ENCODE measurements at regions not wholly inside any gene's neighbourhood (a gene's known extent, or its start where the extent isn't known, plus 50 kb on each side); places are given as distances from the start of the nearest gene placed in this dataset.

DNA sequence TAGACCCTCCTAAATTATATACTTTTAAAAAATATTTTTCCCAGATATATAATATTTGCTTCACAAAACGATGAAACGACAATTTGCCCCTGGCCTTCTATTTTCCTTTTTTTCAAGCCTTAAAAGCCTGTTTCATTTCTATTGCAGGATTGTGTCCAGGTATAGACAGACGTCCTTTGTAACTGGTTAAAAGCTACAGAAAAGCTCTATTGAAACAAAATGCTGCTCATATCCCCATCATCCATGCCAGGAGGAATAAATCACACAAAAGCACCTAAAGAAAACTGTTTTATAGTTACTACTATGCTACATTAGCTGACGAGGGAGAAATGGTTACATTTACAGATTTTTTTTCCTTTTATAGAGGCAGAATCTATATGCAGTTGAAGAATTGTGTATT, 765.1 kb downstream of the DIAPH3 start:
- Histone ChIP-seq H3K79me2 (replicated peaks; ENCODE audit: insufficient read depth, low read length) (no peaks in the 10 kb centered on the region), H3K4me3 (ENCODE audit: low read length) (no peak overlapping the region), H3K9ac (ENCODE audit: low read length) (no peak overlapping the region), H3K27ac (ENCODE audit: low read length) (no peak overlapping the region), H2AFZ (ENCODE audit: low read depth, low read length) (no peak overlapping the region), H3K9me3 (ENCODE audit: low read length) (no peaks in the 10 kb centered on the region), H3F3A (ENCODE audit: insufficient read depth, low read length, poor library complexity, severe bottlenecking) (no peaks in the 10 kb centered on the region), H3K9me2 (ENCODE audit: insufficient read depth, low read length) (no peaks in the 10 kb centered on the region), H4K20me1 (ENCODE audit: insufficient read depth) (no peaks in the 10 kb centered on the region), H3K36me3 (ENCODE audit: insufficient read depth, low read length) (no peaks in the 10 kb centered on the region), H3K4me2 (ENCODE audit: low read length) (no peak overlapping the region), H3K27me3 (ENCODE audit: insufficient read depth, low read depth, low read length) (no peaks in the 10 kb centered on the region)
- TF ChIP-seq EP300 (conservative IDR thresholded peaks at IDR 0.05; ENCODE audit: poor library complexity, severe bottlenecking) = no peak
- TF ChIP-seq, protein P1, sequence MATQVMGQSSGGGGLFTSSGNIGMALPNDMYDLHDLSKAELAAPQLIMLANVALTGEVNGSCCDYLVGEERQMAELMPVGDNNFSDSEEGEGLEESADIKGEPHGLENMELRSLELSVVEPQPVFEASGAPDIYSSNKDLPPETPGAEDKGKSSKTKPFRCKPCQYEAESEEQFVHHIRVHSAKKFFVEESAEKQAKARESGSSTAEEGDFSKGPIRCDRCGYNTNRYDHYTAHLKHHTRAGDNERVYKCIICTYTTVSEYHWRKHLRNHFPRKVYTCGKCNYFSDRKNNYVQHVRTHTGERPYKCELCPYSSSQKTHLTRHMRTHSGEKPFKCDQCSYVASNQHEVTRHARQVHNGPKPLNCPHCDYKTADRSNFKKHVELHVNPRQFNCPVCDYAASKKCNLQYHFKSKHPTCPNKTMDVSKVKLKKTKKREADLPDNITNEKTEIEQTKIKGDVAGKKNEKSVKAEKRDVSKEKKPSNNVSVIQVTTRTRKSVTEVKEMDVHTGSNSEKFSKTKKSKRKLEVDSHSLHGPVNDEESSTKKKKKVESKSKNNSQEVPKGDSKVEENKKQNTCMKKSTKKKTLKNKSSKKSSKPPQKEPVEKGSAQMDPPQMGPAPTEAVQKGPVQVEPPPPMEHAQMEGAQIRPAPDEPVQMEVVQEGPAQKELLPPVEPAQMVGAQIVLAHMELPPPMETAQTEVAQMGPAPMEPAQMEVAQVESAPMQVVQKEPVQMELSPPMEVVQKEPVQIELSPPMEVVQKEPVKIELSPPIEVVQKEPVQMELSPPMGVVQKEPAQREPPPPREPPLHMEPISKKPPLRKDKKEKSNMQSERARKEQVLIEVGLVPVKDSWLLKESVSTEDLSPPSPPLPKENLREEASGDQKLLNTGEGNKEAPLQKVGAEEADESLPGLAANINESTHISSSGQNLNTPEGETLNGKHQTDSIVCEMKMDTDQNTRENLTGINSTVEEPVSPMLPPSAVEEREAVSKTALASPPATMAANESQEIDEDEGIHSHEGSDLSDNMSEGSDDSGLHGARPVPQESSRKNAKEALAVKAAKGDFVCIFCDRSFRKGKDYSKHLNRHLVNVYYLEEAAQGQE (IDR thresholded peaks at IDR 0.05; ENCODE audit: borderline replicate concordance) = no peak
- TF ChIP-seq MXI1 (conservative IDR thresholded peaks at IDR 0.05; ENCODE audit: poor library complexity, severe bottlenecking) = no peak
- no peak for TF ChIP-seq SMC3 (conservative IDR thresholded peaks at IDR 0.05; ENCODE audit: poor library complexity)
- TF ChIP-seq POLR2AphosphoS5 (IDR thresholded peaks at IDR 0.05) = no peak
- TF ChIP-seq EZH2 (IDR thresholded peaks at IDR 0.05; ENCODE audit: borderline replicate concordance, insufficient read depth, low read length, poor library complexity, severe bottlenecking) = no peak
- no peak for TF ChIP-seq TAF1 (IDR thresholded peaks at IDR 0.05; ENCODE audit: low read depth)
- TF ChIP-seq RAD21 (conservative IDR thresholded peaks at IDR 0.05) = no peak
- TF ChIP-seq, protein P2, sequence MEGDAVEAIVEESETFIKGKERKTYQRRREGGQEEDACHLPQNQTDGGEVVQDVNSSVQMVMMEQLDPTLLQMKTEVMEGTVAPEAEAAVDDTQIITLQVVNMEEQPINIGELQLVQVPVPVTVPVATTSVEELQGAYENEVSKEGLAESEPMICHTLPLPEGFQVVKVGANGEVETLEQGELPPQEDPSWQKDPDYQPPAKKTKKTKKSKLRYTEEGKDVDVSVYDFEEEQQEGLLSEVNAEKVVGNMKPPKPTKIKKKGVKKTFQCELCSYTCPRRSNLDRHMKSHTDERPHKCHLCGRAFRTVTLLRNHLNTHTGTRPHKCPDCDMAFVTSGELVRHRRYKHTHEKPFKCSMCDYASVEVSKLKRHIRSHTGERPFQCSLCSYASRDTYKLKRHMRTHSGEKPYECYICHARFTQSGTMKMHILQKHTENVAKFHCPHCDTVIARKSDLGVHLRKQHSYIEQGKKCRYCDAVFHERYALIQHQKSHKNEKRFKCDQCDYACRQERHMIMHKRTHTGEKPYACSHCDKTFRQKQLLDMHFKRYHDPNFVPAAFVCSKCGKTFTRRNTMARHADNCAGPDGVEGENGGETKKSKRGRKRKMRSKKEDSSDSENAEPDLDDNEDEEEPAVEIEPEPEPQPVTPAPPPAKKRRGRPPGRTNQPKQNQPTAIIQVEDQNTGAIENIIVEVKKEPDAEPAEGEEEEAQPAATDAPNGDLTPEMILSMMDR (IDR thresholded peaks at IDR 0.05; ENCODE audit: poor library complexity, severe bottlenecking) = no peak

DNA sequence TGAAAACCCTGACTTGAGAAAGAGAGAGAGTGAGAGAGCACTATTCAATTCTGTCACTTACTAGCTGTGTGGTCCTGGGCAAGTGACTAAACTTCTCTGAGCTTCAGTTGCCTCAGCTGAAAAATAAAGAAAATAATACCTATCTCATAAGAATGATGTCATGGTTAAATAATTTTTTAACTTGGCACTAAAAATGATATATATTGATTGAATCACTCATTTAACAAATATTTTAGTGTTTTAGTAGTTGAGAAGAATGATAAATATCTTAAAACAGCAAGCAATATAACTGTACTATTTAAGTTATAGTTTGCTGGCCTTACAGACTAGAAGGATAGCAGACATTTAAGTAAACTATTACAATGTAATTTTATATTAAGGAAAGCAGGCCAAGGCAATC, 764.2 kb downstream of the DIAPH3 start:
- Histone ChIP-seq H3K79me2 (replicated peaks; ENCODE audit: insufficient read depth, low read length) (no peaks in the 10 kb centered on the region), H3K36me3 (ENCODE audit: insufficient read depth, low read length) (no peaks in the 10 kb centered on the region), H3K4me2 (ENCODE audit: low read length) (no peak overlapping the region), H3K9me3 (ENCODE audit: low read length) (no peaks in the 10 kb centered on the region), H3K27me3 (ENCODE audit: insufficient read depth, low read depth, low read length) (no peaks in the 10 kb centered on the region), H2AFZ (ENCODE audit: low read depth, low read length) (no peak overlapping the region), H4K20me1 (ENCODE audit: insufficient read depth) (no peaks in the 10 kb centered on the region), H3F3A (ENCODE audit: insufficient read depth, low read length, poor library complexity, severe bottlenecking) (no peaks in the 10 kb centered on the region), H3K9me2 (ENCODE audit: insufficient read depth, low read length) (no peaks in the 10 kb centered on the region), H3K9ac (ENCODE audit: low read length) (no peak overlapping the region), H3K27ac (ENCODE audit: low read length) (no peak overlapping the region), H3K4me3 (ENCODE audit: low read length) (no peak overlapping the region)
- TF ChIP-seq EZH2 (IDR thresholded peaks at IDR 0.05; ENCODE audit: borderline replicate concordance, insufficient read depth, low read length, poor library complexity, severe bottlenecking) (no peak), MXI1 (conservative IDR thresholded peaks at IDR 0.05; ENCODE audit: poor library complexity, severe bottlenecking) (no peak), SMC3 (conservative IDR thresholded peaks at IDR 0.05; ENCODE audit: poor library complexity) (no peak), POLR2AphosphoS5 (IDR thresholded peaks at IDR 0.05) (no peak), EP300 (conservative IDR thresholded peaks at IDR 0.05; ENCODE audit: poor library complexity, severe bottlenecking) (no peak), TAF1 (IDR thresholded peaks at IDR 0.05; ENCODE audit: low read depth) (no peak), RAD21 (conservative IDR thresholded peaks at IDR 0.05) (no peak)
- TF ChIP-seq, protein P1 (IDR thresholded peaks at IDR 0.05; ENCODE audit: borderline replicate concordance) = no peak
- TF ChIP-seq, protein P2 (IDR thresholded peaks at IDR 0.05; ENCODE audit: poor library complexity, severe bottlenecking) = no peak
